Retinal pigment epithelial cell (primary cell): ENCODE measurements at regions not wholly inside any gene's neighbourhood (a gene's known extent, or its start where the extent isn't known, plus 50 kb on each side); places are given as distances from the start of the nearest gene placed in this dataset.

Experiments used
- DNase-seq: peaks from one replicate; pipeline ENCODE4 v3.0.0-alpha.2; 2010; ENCODE audit warnings: low read depth
- H3K4me3 ChIP-seq: 2 replicates; pipeline ENCODE4 v1.5.1; 2011; ENCODE audit warnings: mild to moderate bottlenecking, low read length, control low read depth, moderate library complexity
- CTCF ChIP-seq: conservative IDR thresholded peaks from 2 replicates; pipeline ENCODE4 v1.5.1; 2011; ENCODE audit warnings: low read depth, low read length, control low read depth, inconsistent platforms

GRCh38 chr18:77970814-77971213 lies 721.2 kb downstream of the GALR1 start:
- no peak for TF ChIP-seq CTCF
- no peak overlapping the region for H3K4me3 ChIP-seq
- DNase-seq = no peak

GRCh38 chr18:77973745-77974144 lies 724.1 kb downstream of the GALR1 start:
- no peak for DNase-seq
- no peak overlapping the region for H3K4me3 ChIP-seq
- no peak for TF ChIP-seq CTCF

- no peak for DNase-seq
- no peak overlapping the region for H3K4me3 ChIP-seq
- TF ChIP-seq CTCF = no peak
Measured at GRCh38 chr18:77974329-77974728, 724.7 kb downstream of the GALR1 start.

- no peak overlapping the region for H3K4me3 ChIP-seq
- no peak for DNase-seq
- TF ChIP-seq CTCF = no peak
Measured at GRCh38 chr18:77977331-77977730, 727.7 kb downstream of the GALR1 start.

- no peak for DNase-seq
- no peak for TF ChIP-seq CTCF
Measured at GRCh38 chr18:77980275-77980674, 730.6 kb downstream of the GALR1 start.

GRCh38 chr18:77981874-77982273 lies 732.2 kb downstream of the GALR1 start:
- DNase-seq = no peak
- TF ChIP-seq CTCF = no peak
- H3K4me3 ChIP-seq = no peak overlapping the region

More at GRCh38 chr18:77980275-77980674, 730.6 kb downstream of the GALR1 start:
- no peak overlapping the region for H3K4me3 ChIP-seq

- DNase-seq = no peak
- no peak for TF ChIP-seq CTCF
- no peak overlapping the region for H3K4me3 ChIP-seq
Measured at GRCh38 chr18:77983270-77983669, 733.6 kb downstream of the GALR1 start.
